NOMO-1 treated with DMSO at 0.1 percent for 48 hours (cell line): ENCODE measurements at regions not wholly inside any gene's neighbourhood (a gene's known extent, or its start where the extent isn't known, plus 50 kb on each side); places are given as distances from the start of the nearest gene placed in this dataset.

ENCODE experiments used
- DNase-seq: peaks from one replicate; lab custom pipeline; 2025; ENCODE audit not compliant: unreplicated experiment; lab: John Stamatoyannopoulos, UW

- no peak for DNase-seq
These were observed 66.9 kb upstream of the BAIAP2L1 start for GRCh38 chr7:98467570-98468312.

- no peak for DNase-seq
These were observed 64.1 kb upstream of the BAIAP2L1 start for GRCh38 chr7:98465022-98465421.

- DNase-seq: no peak
These were observed 63.7 kb upstream of the BAIAP2L1 start for GRCh38 chr7:98464558-98464940.

GRCh38 chr7:98463837-98464557 lies 63.1 kb upstream of the BAIAP2L1 start:
- no peak for DNase-seq

GRCh38 chr7:98462911-98463633 lies 62.2 kb upstream of the BAIAP2L1 start:
- no peak for DNase-seq

GRCh38 chr7:98460902-98461301 lies 60.0 kb upstream of the BAIAP2L1 start:
- DNase-seq: no peak

GRCh38 chr7:98459529-98459928 lies 58.6 kb upstream of the BAIAP2L1 start:
- no peak for DNase-seq

- DNase-seq: no peak
These were observed 57.4 kb upstream of the BAIAP2L1 start for GRCh38 chr7:98458090-98458875.

GRCh38 chr7:98456866-98457265 lies 56.0 kb upstream of the BAIAP2L1 start:
- DNase-seq: no peak

GRCh38 chr7:98452791-98453190 lies 51.9 kb upstream of the BAIAP2L1 start:
- DNase-seq: no peak
